ENCODE measurements at regions not wholly inside any gene's neighbourhood (a gene's known extent, or its start where the extent isn't known, plus 50 kb on each side); places are given as distances from the start of the nearest gene placed in this dataset.
"Not testable (repeated sequence)": the region's sequence is repeated elsewhere in the genome, so short reads cannot be mapped to it uniquely, and the experiment has no call there.

DNA sequence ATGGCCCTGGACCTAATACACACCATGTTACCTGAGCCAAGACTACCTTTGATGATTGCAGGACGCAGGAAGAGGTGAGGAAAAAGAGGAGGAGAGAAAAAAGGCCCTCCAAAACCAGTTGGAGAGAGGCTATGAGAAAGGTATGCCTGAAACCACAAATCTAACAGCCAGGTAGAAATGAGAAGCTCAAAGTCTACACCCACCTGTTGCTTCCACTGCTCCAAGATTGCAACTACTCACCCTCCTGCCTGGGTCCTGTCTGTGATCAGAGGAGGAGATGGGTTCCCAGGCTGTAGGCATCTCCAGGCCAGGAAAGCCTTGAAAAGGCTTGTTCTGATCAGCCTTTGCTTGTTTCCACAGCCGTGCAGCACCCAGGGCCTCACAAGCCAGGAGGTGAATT, 307.8 kb upstream of the USP24 start:
- H3K4me3 ChIP-seq (ENCODE audit: low read depth, low read length), result no peak overlapping the region
- TF ChIP-seq, protein P1, sequence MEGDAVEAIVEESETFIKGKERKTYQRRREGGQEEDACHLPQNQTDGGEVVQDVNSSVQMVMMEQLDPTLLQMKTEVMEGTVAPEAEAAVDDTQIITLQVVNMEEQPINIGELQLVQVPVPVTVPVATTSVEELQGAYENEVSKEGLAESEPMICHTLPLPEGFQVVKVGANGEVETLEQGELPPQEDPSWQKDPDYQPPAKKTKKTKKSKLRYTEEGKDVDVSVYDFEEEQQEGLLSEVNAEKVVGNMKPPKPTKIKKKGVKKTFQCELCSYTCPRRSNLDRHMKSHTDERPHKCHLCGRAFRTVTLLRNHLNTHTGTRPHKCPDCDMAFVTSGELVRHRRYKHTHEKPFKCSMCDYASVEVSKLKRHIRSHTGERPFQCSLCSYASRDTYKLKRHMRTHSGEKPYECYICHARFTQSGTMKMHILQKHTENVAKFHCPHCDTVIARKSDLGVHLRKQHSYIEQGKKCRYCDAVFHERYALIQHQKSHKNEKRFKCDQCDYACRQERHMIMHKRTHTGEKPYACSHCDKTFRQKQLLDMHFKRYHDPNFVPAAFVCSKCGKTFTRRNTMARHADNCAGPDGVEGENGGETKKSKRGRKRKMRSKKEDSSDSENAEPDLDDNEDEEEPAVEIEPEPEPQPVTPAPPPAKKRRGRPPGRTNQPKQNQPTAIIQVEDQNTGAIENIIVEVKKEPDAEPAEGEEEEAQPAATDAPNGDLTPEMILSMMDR (IDR thresholded peaks at IDR 0.05; ENCODE audit: borderline replicate concordance, insufficient read depth, low read depth, low read length), result no peak

GRCh38 chr1:55522353-55522903, 307.3 kb upstream of the USP24 start:
- TF ChIP-seq, protein P1 (IDR thresholded peaks at IDR 0.05; ENCODE audit: borderline replicate concordance, insufficient read depth, low read depth, low read length), result no peak
- H3K4me3 ChIP-seq (ENCODE audit: low read depth, low read length), result no peak overlapping the region

DNA sequence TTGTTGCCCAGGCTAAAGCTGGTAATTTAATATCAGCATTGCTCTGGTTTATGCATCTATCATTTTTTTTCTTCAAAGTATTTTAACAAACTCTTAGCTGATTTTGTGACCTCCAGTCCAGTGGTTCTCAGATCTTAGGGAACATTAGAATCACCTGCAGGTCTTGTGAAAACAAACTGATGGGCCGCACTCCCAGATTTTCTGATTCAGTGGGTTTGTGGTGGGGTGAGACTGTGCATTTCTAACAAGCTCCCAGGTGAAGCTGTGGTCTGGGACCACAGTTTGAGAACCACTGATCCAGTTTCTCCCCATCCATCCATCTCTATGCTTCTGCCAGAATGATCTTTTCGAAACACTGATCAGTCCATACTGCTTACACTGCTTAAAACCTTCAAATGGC, 305.7 kb upstream of the USP24 start:
- H3K4me3 ChIP-seq (ENCODE audit: low read depth, low read length), result no peak overlapping the region
- TF ChIP-seq, protein P1 (IDR thresholded peaks at IDR 0.05; ENCODE audit: borderline replicate concordance, insufficient read depth, low read depth, low read length), result no peak

DNA sequence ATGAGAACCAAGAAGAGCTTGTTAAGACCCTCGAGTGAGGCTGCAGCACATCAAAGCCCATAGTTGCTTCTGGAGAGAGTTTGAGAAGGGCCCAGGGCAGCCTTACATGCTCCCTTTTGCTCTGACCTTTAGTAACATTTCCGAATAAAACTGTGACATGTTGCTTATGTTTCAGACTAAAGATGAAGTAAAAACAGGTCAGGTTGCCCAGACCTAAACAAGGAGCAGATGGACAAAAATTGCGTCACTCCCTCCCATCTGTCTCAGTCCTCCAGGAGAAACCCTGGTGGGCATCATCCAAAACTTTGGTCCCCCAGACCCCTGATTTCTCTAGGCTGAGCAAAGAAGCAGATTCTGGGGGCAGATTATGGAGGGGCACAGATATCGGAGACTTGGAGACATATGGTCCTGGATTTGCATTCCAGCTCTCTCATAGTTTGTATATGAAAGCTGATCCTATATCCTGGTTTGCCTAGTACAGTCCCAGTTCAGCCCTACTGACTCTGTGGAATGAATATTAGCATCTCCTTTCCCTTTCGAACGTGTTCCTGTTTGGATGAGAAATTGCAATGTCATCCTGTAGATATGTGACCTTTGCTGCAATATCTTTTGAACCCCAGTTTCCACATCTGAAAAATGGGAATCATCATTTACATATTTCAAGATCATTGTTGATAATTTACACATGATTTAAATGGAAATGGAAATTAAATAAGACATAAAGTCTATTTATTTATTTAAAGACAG, 304.9 kb upstream of the USP24 start:
- H3K4me3 ChIP-seq (ENCODE audit: low read depth, low read length), result no peak overlapping the region
- TF ChIP-seq, protein P1 (IDR thresholded peaks at IDR 0.05; ENCODE audit: borderline replicate concordance, insufficient read depth, low read depth, low read length), result no peak

GRCh38 chr1:55519276-55519675, 304.1 kb upstream of the USP24 start:
- H3K4me3 ChIP-seq (ENCODE audit: low read depth, low read length), result no peak overlapping the region
- TF ChIP-seq, protein P1 (IDR thresholded peaks at IDR 0.05; ENCODE audit: borderline replicate concordance, insufficient read depth, low read depth, low read length), result no peak

DNA sequence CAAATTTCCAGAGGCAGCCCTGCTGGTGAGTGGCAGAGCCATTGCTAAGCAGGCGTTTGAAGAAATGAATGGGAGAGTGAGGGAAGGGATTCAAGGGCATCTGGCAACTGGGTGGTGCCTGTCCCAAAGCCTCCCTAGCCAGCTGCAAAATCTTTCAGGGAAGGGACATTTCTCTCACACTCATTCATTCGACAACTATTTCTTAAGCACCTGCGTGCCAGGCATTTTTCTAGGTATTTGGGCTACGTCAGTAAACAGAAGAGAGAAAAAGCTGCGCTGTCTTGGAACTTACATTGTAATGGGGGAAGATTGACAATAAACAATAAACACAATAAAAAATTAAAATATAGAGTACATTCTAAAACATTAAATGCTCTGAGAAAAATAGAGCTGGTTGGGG, 301.9 kb upstream of the USP24 start:
- H3K4me3 ChIP-seq (ENCODE audit: low read depth, low read length), result no peak overlapping the region
- TF ChIP-seq, protein P1 (IDR thresholded peaks at IDR 0.05; ENCODE audit: borderline replicate concordance, insufficient read depth, low read depth, low read length), result no peak

- not testable (repeated sequence) for H3K4me3 ChIP-seq (ENCODE audit: low read depth, low read length)
Observed at GRCh38 chr1:55514571-55514970, 299.4 kb upstream of the USP24 start.

Measured in GM12875 (cell line).